K562 (cell line): ENCODE measurements at regions not wholly inside any gene's neighbourhood (a gene's known extent, or its start where the extent isn't known, plus 50 kb on each side); places are given as distances from the start of the nearest gene placed in this dataset.
A peak's percentile ranks its signal among the peaks of the same experiment; 100 is the strongest.

ENCODE experiments used
- ATAC-seq: fragments of 200-7000 bp; cut with Tn5 transposase; 3 replicates; pipeline ENCODE4 v1.9.1; 2020; ENCODE audit warnings: moderate library complexity
- BruUV-seq: library from RNA; stranded (reverse); fragments of 400-500 nt; replicated peaks from 2 replicates; lab custom pipeline; 2021; lab: Mats Ljungman, UMichigan
- CTCF ChIA-PET: fragments of 300-600 bp; formaldehyde crosslinking; extraction: SDS; loops from one replicate; lab custom pipeline; 2021; ENCODE audit warnings: low intra/inter-chr PET ratio; lab: Yijun Ruan, JAX
- POLR2A ChIA-PET: fragments of 300-600, 350-650 bp; sonication (Branson Sonifier 250); formaldehyde crosslinking; extraction: SDS; loops from one replicate; lab custom pipeline; 2021; ENCODE audit warnings: antibody characterized with exemption, inconsistent platforms; lab: Yijun Ruan, JAX
- DNase-seq, 4 experiments: peaks; one replicate each; pipeline versions ENCODE4 v3.0.0 to v3.0.0-alpha.2; 2011 to 2018; ENCODE audit warnings: low spot score in 3 of 4, mixed read lengths in 3 of 4; ENCODE audit errors: extremely low read depth in 1 of 4
- FAIRE-seq: peaks from 2 replicates; lab custom pipeline; 2011; peaks lifted over from hg19 to GRCh38; lab: Jason Lieb, UNC
- H2AFZ ChIP-seq: 2 replicates; pipeline ENCODE4 v1.6.0; 2011; ENCODE audit warnings: low read depth, low read length, control low read depth, inconsistent platforms
- H3K27ac ChIP-seq: fragments of 200-600 bp; 3 replicates; pipeline ENCODE4 v1.8.0; 2011; ENCODE audit warnings: low read depth, mild to moderate bottlenecking, control low read depth, inconsistent platforms, low read length, moderate library complexity, mixed read lengths; ENCODE audit errors: extremely low read depth
- H3K27me3 ChIP-seq, 2 experiments: fragments of 300-600 bp in 1 of 2; 2 replicates in 1 of 2; 3 replicates in 1 of 2; pipeline versions ENCODE4 v1.6.0 to v1.8.0; 2011; ENCODE audit warnings: inconsistent platforms in 2 of 2, low read length in 2 of 2, mild to moderate bottlenecking in 1 of 2, mixed read lengths in 1 of 2, moderate library complexity in 1 of 2; ENCODE audit not compliant: control insufficient read depth in 2 of 2, insufficient read depth in 2 of 2
- H3K36me3 ChIP-seq: fragments of 300-600 bp; 3 replicates; pipeline ENCODE4 v1.8.0; 2011; ENCODE audit warnings: mild to moderate bottlenecking, low read length, inconsistent platforms; ENCODE audit not compliant: control insufficient read depth, insufficient read depth
- H3K4me1 ChIP-seq, 2 experiments: fragments of 200-600 bp in 1 of 2; replicated peaks in 1 of 2; 2 replicates in 1 of 2; 3 replicates in 1 of 2; pipeline versions ENCODE4 v1.5.1 to v1.8.0; 2011; ENCODE audit warnings: inconsistent platforms in 2 of 2, low read length in 2 of 2, mild to moderate bottlenecking in 1 of 2, mixed read lengths in 1 of 2, moderate library complexity in 1 of 2; ENCODE audit not compliant: control insufficient read depth in 2 of 2, insufficient read depth in 2 of 2
- H3K4me2 ChIP-seq: 2 replicates; pipeline ENCODE4 v1.6.1; 2011; ENCODE audit warnings: low read length, control low read depth, inconsistent platforms, mixed read lengths; ENCODE audit not compliant: insufficient read depth
- H3K4me3 ChIP-seq: fragments of 200-600 bp; sonication (generic), shearing (Covaris generic); 2 replicates; pipeline ENCODE4 v1.5.1; 2016; ENCODE audit warnings: control low read depth, inconsistent platforms
- H3K79me2 ChIP-seq: fragments of 200-600 bp; 3 replicates; pipeline ENCODE4 v1.8.0; 2011; ENCODE audit warnings: low read length, inconsistent platforms; ENCODE audit not compliant: control insufficient read depth, insufficient read depth
- H3K9ac ChIP-seq, 2 experiments: 2 replicates each; pipeline versions ENCODE4 v1.6.0 to v1.6.1; 2011; ENCODE audit warnings: low read depth in 2 of 2, low read length in 2 of 2, control low read depth in 1 of 2, inconsistent platforms in 1 of 2, mild to moderate bottlenecking in 1 of 2, mixed read lengths in 1 of 2; ENCODE audit not compliant: insufficient read depth in 1 of 2
- H3K9me1 ChIP-seq: one replicate; pipeline ENCODE4 v1.6.0; 2011; ENCODE audit warnings: inconsistent platforms, mild to moderate bottlenecking, low read length, moderate library complexity; ENCODE audit not compliant: control insufficient read depth, insufficient read depth
- H3K9me3 ChIP-seq: replicated peaks from 2 replicates; pipeline ENCODE4 v1.5.1; 2011; ENCODE audit warnings: low read depth, low read length, inconsistent platforms; ENCODE audit not compliant: control insufficient read depth, insufficient read depth
- H4K20me1 ChIP-seq: replicated peaks from 2 replicates; pipeline ENCODE4 v1.6.1; 2011; ENCODE audit warnings: low read length, inconsistent platforms, mixed read lengths; ENCODE audit not compliant: control insufficient read depth, insufficient read depth
- BHLHE40 ChIP-seq: IDR thresholded peaks from 2 replicates; pipeline ENCODE4 v1.6.1; 2011; ENCODE audit warnings: low read length, improper control_type of control experiment
- CCAR2 ChIP-seq: fragments of 200-400 bp; formaldehyde crosslinking; IDR thresholded peaks from 2 replicates; pipeline ENCODE4 v1.6.1; 2017; ENCODE audit warnings: mild to moderate bottlenecking, low read depth, low read length
- CCNT2 ChIP-seq: IDR thresholded peaks from 2 replicates; pipeline ENCODE4 v1.6.1; 2011; ENCODE audit warnings: borderline replicate concordance, low read depth, mild to moderate bottlenecking, moderate library complexity, mixed read lengths, low read length; ENCODE audit not compliant: insufficient read length; ENCODE audit errors: extremely low read depth
- CTCFL ChIP-seq: IDR thresholded peaks from 2 replicates; pipeline ENCODE4 v1.6.1; 2011; ENCODE audit warnings: borderline replicate concordance, low read depth, mild to moderate bottlenecking, moderate library complexity, low read length; ENCODE audit not compliant: insufficient read depth, poor library complexity, severe bottlenecking
- HMGXB4 ChIP-seq: sonication (generic); formaldehyde crosslinking; IDR thresholded peaks from 2 replicates; pipeline ENCODE4 v1.8.1; 2023; ENCODE audit warnings: mild to moderate bottlenecking, missing genetic modification reagents
- MEIS2 ChIP-seq: fragments of 450-650 bp; IDR thresholded peaks from 2 replicates; pipeline ENCODE4 v1.6.1; 2014; ENCODE audit warnings: mild to moderate bottlenecking; ENCODE audit not compliant: partially characterized antibody
- NCOA4 ChIP-seq: fragments of 450-650 bp; IDR thresholded peaks from 2 replicates; pipeline ENCODE4 v1.6.1; 2018; ENCODE audit warnings: mild to moderate bottlenecking; ENCODE audit not compliant: partially characterized antibody
- NFIC ChIP-seq: fragments of 450-650 bp; IDR thresholded peaks from 2 replicates; pipeline ENCODE4 v1.6.1; 2017; ENCODE audit warnings: mild to moderate bottlenecking, inconsistent platforms
- NR2C2 ChIP-seq, 2 experiments: fragments of 200-800 bp in 1 of 2; sonication (Bioruptor generic) in 1 of 2; sonication (generic) in 1 of 2; formaldehyde crosslinking in 1 of 2; IDR thresholded peaks; 2 replicates each; pipeline versions ENCODE4 v1.6.1 to v1.8.0; 2016 to 2022; ENCODE audit warnings: mild to moderate bottlenecking in 1 of 2, missing compliant biosample characterization in 1 of 2, missing genetic modification characterization in 1 of 2, missing genetic modification reagents in 1 of 2
- PRPF4 ChIP-seq: fragments of 200-400 bp; formaldehyde crosslinking; IDR thresholded peaks from one replicate; pipeline ENCODE4 v1.6.1; 2017; ENCODE audit warnings: low read length, low read depth, mild to moderate bottlenecking; ENCODE audit not compliant: insufficient read depth, poor library complexity, severe bottlenecking
- RBM15 ChIP-seq: fragments of 200-400 bp; formaldehyde crosslinking; IDR thresholded peaks from 2 replicates; pipeline ENCODE4 v1.6.1; 2018; ENCODE audit warnings: mild to moderate bottlenecking, low read length, moderate library complexity; ENCODE audit not compliant: insufficient read depth
- SUPT5H ChIP-seq: fragments of 450-650 bp; IDR thresholded peaks from 2 replicates; pipeline ENCODE4 v1.6.1; 2016
- TAF9B ChIP-seq: fragments of 450-650 bp; IDR thresholded peaks from 2 replicates; pipeline ENCODE4 v1.6.1; 2018; ENCODE audit warnings: mild to moderate bottlenecking; ENCODE audit not compliant: partially characterized antibody
- WHSC1 ChIP-seq: IDR thresholded peaks from one replicate; pipeline ENCODE4 v1.6.1; 2012; ENCODE audit warnings: low read length, control low read depth, inconsistent platforms
- ZFP30 ChIP-seq: fragments of 250-450 bp; sonication (Bioruptor Pico); IDR thresholded peaks from 2 replicates; pipeline ENCODE4 v1.8.0; 2022; ENCODE audit warnings: moderate library complexity, mild to moderate bottlenecking, inconsistent platforms, borderline replicate concordance
- ZNF263 ChIP-seq: sonication (generic); formaldehyde crosslinking; IDR thresholded peaks from 2 replicates; pipeline ENCODE4 v1.8.0; 2022; ENCODE audit warnings: mild to moderate bottlenecking, missing genetic modification reagents, borderline replicate concordance
- ZNF408 ChIP-seq: fragments of 250-450 bp; sonication (Bioruptor Pico); IDR thresholded peaks from 2 replicates; pipeline ENCODE4 v1.4.0; 2020; ENCODE audit warnings: low read depth, mild to moderate bottlenecking, moderate library complexity
- WGBS: fragments of 100-300 bp; shearing (Covaris generic); methylation state at CpG from one replicate; pipeline ENCODE4 v1.1.6; 2016; ENCODE audit warnings: low coverage, mixed read lengths; ENCODE audit not compliant: insufficient coverage; ENCODE audit errors: missing lambda C conversion rate; 5-methylcytosine and 5-hydroxymethylcytosine counted together
- in situ Hi-C: fragments of 300-500 bp; cut with MboI; formaldehyde crosslinking; loops from 4 replicates; pipeline ENCODE4 v1.15.0; 2018; ENCODE audit warnings: inconsistent platforms, mixed read lengths
- intact Hi-C: fragments of 100-400 bp; cut with micrococcal nuclease; formaldehyde crosslinking; loops from 2 replicates; pipeline ENCODE4 v1.14.2; 2022

- BruUV-seq, result no TSS peak
- H3K27me3 ChIP-seq, result no peaks in the 10 kb centered on the region
- H3K4me2 ChIP-seq, result peak overlapping the region; percentile 88
- in situ Hi-C loops (no loop called here), intact Hi-C loops (loop anchor here (1.0 to 10.0 kb wide), 4 partner anchors 85 to 830 kb away; partner anchors contain the start of gene TRIM13)
- ATAC-seq (peak; percentile 74), DNase-seq (peak; percentile 86 to 97 (median 90)), FAIRE-seq (peak; percentile 97)
- WGBS, result under 1% methylated on average over 47 of the region's 49 CpGs
- peak overlapping the region; percentile 93 to 98 for H3K9ac ChIP-seq
- peaks cover 11% of the 10 kb centered on the region; the same call in 1 of the 3 replicates for H3K36me3 ChIP-seq
- peak overlapping the region; percentile 89 for H2AFZ ChIP-seq
- CTCF ChIA-PET, result interaction anchor here (0.5 kb wide), 1 partner anchor 639 kb away, joined by 3 read pairs; no protein-coding TSS in a partner anchor
- no peaks in the 10 kb centered on the region for H3K9me3 ChIP-seq
- POLR2A ChIA-PET, result interaction anchor here (0.6 to 4.8 kb wide), 11 partner anchors 9 to 830 kb away, joined by 3 to 27 read pairs (median 5); partner anchors contain the start of gene TRIM13
- peaks cover 3% of the 10 kb centered on the region; the same call in 1 of the 2 replicates for H4K20me1 ChIP-seq
- peak overlapping the region; percentile 98 for H3K27ac ChIP-seq
- H3K4me3 ChIP-seq, result peak overlapping the region; percentile 69
- peaks cover 2 to 5% of the 10 kb centered on the region in 2 experiments; a peak in 2 of 5 replicates for H3K4me1 ChIP-seq
- H3K79me2 ChIP-seq, result peaks cover 97% of the 10 kb centered on the region
- no peaks in the 10 kb centered on the region for H3K9me1 ChIP-seq
- TF ChIP-seq CCNT2, result peak; percentile 4
- TF ChIP-seq NFIC, result 0 out of 2 replicates have a peak, but pooled peaks have one; percentile 28
- no peak for TF ChIP-seq CTCFL
- TF ChIP-seq RBM15, result no peak
- TF ChIP-seq NCOA4, result no peak
- TF ChIP-seq SUPT5H, result peak; percentile 75
- TF ChIP-seq ZFP30 (CRISPR knock-in tag), result no peak
- TF ChIP-seq ZNF263 (CRISPR knock-in tag), result 0 out of 2 replicates have a peak, but pooled peaks have one; percentile 50
- TF ChIP-seq ZNF408 (CRISPR knock-in tag), result no peak
- peak; percentile 27; the same call in 1 of the 2 replicates for TF ChIP-seq BHLHE40
- peak; percentile 93 for TF ChIP-seq MEIS2
- peak; percentile 19 for TF ChIP-seq PRPF4
- TF ChIP-seq NR2C2 (CRISPR knock-in tag; IDR thresholded peaks at IDR 0.05), result no peak
- peak; percentile 28; the same call in 1 of the 2 replicates for TF ChIP-seq NR2C2 (tag; IDR thresholded peaks at IDR 0.05)
- TF ChIP-seq HMGXB4 (CRISPR knock-in tag), result no peak
- TF ChIP-seq CCAR2, result no peak
- peak; percentile 50 for TF ChIP-seq TAF9B
- no peak for TF ChIP-seq WHSC1
Observed at GRCh38 chr13:50081679-50082425, 66.6 kb downstream of the KCNRG start.
